Activated CD8-positive, alpha-beta memory T cell treated with anti-CD3 and anti-CD28 coated beads for 24 hours (primary cell): ENCODE measurements at regions not wholly inside any gene's neighbourhood (a gene's known extent, or its start where the extent isn't known, plus 50 kb on each side); places are given as distances from the start of the nearest gene placed in this dataset.

Source experiments
- DNase-seq: peaks from one replicate; pipeline ENCODE4 v3.0.0-alpha.2; 2020

GRCh38 chr21:36532769-36533467, 53.0 kb upstream of the CLDN14 start:
- DNase-seq, result no peak

DNA sequence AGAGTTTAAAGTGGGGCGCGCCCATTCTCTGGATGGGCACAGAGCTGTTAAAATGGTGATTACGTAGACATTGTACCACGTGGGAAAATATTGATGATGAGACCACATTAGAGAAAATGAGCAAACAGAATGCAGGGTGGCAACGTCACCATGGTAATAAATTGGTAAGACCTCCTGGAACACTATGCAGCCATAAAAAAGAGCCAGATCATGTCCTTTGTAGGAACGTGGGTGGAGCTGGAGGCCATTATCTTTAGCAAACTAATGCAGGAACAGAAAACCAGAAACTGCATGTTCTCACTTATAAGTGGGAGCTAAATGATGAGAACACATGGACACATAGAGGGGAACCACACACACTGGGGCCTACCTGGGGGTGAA, 53.5 kb upstream of the CLDN14 start:
- DNase-seq, result no peak

DNA sequence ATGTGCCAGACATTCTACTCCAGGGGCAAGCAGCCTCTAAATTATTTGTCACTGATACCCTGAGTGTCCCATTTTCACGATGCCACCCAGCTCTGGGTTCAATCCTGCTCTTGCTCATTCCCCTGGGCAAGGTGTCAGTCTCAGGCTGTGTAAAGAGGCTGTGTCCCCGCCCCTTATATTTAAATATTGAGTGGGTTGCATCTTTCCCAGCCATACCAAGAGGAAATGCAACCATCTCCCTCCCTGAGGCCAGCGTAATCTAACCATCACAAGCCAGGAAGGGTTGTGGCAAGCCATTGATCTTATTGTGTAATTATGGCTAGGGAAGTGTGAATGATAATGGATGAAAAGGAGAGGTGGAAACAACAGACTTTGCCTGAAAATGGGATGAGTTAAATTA, 54.7 kb upstream of the CLDN14 start:
- DNase-seq, result no peak

GRCh38 chr21:36535618-36536241, 55.8 kb upstream of the CLDN14 start:
- no peak for DNase-seq

- DNase-seq, result peak; percentile 24
Measured at GRCh38 chr21:36538761-36539160, 58.8 kb upstream of the CLDN14 start.

DNA sequence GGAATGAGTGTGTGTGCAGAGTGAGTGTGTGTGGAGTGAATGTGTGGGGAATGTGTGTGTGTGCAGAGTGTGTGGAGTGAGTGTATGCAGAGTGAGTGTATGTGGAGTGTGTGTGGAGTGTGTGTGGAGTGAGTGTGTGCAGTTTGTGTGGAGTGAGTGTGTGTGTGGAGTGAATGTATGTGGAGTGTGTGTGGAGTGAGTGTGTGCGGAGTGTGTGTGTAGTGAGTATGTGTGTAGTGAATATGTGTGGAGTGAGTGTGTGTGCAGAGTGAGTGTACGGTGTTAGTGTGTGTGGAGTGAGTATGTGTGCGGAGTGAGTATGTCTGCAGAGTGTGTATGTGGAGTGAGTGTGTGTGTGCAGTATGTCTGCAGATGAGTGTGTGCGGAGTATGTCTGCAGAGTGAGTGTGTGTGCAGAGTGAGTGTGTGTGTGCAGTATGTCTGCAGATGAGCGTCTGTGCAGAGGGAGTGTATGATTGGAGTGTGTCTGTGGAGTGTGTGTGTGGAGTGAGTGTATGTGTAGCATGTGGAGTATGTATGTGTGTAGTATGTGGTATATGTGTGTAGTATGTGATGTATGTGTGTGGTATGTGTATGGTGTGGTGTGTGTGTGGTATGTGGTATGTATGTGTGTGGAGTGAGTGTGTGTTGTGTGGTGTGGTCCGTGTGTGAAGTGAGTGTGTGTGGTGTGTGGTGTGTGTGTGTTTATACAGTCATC, 59.7 kb upstream of the CLDN14 start:
- peak; percentile 17 for DNase-seq

- peak; percentile 1 for DNase-seq
Measured at GRCh38 chr21:36540700-36541099, 60.8 kb upstream of the CLDN14 start.

DNA sequence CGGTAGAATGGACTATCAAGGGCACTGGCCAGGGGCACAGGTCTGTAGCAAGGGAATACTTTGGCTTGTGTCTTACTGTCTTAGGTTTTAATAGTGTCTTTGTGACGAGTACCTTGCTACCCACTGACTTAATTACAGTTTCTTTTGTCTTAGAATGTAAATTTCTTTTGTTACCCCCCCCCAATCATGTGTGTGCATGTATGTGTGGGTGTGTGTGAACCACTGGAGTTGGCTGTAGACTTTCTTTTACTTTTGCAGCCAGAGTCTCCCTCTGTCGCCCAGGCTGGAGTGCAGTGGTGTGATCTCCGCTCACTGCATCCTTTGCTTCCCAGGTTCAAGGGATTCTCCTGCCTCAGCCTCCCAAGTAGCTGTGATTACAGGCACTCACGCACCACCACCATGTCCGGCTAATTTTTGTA, 61.8 kb upstream of the CLDN14 start:
- no peak for DNase-seq

- DNase-seq, result peak; percentile 21
Measured at GRCh38 chr21:36542312-36543101, 62.6 kb upstream of the CLDN14 start.

GRCh38 chr21:36543924-36544323, 64.0 kb upstream of the CLDN14 start:
- DNase-seq, result peak; percentile 38

- no peak for DNase-seq
Measured at GRCh38 chr21:36544545-36544944, 64.6 kb upstream of the CLDN14 start.

DNA sequence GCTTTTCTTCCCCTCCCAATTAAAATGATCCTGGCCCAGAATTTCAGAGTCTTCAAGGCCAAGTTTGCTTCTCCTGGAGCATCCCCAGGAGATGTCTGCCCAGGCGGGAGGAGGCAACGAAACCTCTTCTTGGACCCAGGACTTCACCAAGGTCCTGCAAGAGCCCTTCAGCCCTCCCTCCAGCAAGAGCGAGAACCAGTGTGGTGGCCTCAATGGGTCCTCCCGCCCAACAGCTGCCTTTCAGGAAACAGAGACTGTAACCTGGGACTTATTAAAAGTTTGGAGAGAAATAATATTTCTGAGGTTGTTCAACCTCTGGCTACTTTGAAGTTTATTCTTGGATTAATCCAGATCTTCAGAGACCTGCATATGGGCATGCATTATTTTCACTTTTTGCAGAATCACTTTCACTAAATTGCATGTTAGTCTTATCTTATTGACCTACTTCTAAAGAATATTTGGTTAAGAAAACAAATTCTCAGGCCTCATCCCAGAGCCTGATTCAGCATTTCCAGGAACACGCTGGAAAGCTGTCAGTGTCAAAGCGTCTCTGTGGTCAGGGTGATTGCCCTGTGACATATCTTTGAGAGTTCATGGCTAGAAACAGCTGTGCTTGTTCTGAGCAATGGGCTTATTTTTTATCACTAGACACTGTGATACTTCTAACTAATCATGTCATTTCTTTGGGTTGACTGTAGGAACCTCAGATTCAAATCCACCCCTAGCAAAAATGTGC, 66.0 kb upstream of the CLDN14 start:
- DNase-seq, result no peak

DNA sequence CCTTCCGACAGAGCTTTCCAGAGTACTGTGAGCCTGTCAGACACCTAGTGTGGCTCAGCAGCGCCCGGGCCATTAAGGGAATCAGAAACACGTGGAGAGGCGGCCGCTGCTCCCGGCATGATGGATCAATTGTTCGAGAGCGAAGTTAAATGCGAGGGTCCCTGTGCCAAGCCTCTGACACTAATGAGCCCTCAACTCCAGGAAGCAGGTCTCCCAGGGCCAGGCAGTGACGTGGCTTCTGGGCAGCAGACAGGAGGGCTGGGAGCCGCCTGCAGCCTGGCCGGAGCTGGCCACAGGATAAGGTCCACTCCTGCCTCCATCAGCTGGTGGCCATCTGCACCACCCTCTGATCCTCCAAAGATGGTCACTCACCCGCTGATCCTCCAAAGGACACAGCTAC, 67.5 kb upstream of the CLDN14 start:
- peak; percentile 38 for DNase-seq

- no peak for DNase-seq
Measured at GRCh38 chr21:36548866-36549265, 68.9 kb upstream of the CLDN14 start.

GRCh38 chr21:36549470-36549869, 69.5 kb upstream of the CLDN14 start:
- no peak for DNase-seq

- DNase-seq, result no peak
Measured at GRCh38 chr21:36550761-36551160, 70.8 kb upstream of the CLDN14 start.

GRCh38 chr21:36551321-36551720, 71.4 kb upstream of the CLDN14 start:
- no peak for DNase-seq

DNA sequence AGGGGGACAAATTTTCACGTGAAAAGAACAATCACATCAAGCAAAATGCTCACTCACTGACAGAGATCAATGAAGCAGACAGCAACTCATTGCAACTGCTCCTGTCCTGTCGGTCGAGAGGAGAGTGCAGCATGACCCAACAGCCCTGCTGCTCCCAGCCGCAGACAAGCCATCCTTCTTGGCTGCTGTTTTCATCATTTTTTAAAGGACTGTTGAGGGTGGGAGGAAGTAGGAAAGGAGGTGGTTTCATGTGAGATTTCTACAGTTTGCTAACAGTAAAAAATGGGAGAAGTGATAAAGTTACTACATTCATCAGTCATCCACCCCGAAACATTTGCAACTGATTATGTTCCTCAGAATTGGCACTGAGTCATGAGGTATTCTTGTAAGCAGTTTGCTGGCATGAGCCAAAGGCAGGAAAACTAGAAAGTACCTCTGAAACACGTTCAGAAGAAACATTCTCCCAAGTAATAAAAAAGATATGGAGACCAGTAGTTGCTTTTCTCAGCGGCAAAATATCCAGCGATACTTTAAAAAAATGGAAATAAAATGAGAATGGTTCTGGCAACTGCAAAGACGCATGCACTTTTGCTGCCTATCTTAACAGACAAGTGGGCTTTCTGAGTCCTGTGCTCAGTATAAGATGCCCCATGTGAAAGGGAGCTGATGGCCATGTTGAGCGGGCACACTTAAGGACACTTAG, 72.0 kb upstream of the CLDN14 start:
- no peak for DNase-seq

DNA sequence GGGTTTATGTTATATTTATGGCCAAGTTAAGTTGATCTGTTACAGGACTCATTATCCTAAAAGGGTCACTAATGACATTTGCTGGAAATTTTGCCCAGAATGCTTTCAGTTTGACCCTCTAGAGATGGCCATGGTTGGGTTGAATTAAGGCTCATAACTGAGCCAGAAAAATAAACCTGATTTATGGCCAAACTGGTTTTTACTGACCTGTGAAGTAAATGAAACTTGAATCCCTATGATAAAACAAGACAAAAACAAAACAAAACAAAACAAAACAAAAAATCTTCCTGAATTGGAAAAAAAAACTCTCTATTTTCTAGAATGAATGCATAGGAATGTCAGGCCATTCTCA, 72.5 kb upstream of the CLDN14 start:
- no peak for DNase-seq

GRCh38 chr21:36553406-36553805, 73.5 kb upstream of the CLDN14 start:
- DNase-seq, result no peak

DNA sequence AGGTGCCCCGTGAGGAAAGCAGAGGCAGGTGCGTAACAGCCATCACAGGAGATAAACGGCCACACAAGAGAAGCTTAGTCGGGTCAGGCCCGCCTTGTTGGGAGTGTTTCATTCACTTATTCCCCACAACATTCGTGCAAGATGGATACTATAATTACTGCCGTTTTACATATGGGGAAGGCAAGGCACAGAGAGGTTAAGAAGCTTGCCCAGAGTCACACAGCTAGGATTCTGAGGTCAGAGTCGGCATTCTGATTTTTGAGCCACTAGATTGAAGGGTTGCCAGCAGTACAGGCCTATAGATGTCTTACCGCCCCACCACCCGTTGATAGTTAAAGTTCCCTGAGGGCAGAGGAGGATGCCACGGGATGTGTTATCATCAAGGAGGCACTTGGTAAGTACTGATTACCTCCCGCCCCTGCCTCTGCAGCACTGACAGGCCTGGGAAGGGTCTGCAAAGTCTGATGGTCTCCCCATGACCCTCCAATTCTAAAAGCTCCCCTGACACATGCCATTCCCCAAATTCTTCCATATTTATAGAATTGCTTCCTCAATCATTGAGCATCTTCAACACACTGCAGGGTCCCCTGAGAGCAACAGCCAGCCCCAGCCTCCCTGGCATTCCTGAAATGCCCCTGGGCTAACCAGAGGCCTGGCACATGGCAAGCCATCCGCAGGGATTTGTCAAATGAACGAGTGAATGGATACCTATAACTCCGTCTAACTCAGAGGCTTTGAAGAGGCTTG, 74.7 kb upstream of the CLDN14 start:
- DNase-seq, result no peak
